Tibial artery (tissue), 4 donors: ENCODE measurements at regions not wholly inside any gene's neighbourhood (a gene's known extent, or its start where the extent isn't known, plus 50 kb on each side); places are given as distances from the start of the nearest gene placed in this dataset.

Experiments
- DNase-seq, 2 donors: peaks; one replicate each; pipeline ENCODE4 v3.0.0-alpha.2; 2019
- H3K27ac ChIP-seq, 2 donors: fragments of 200-600 bp; sonication (generic) in 1 of 2; 1 replicate in 1 of 2; 2 replicates in 1 of 2; pipeline ENCODE4 v1.5.1; 2018 to 2019; ENCODE audit warnings: mild to moderate bottlenecking in 1 of 2
- H3K27me3 ChIP-seq, 2 donors: fragments of 200-600 bp; sonication (generic) in 1 of 2; one replicate each; pipeline versions ENCODE4 v1.5.1 to v1.6.0; 2016 to 2019
- H3K36me3 ChIP-seq, 3 donors: fragments of 200-600 bp; sonication (generic) in 2 of 3; one replicate each; pipeline ENCODE4 v1.5.1; 2016 to 2019; ENCODE audit warnings: mild to moderate bottlenecking in 2 of 3
- H3K4me1 ChIP-seq, 4 donors: fragments of 200-600 bp; sonication (generic) in 2 of 4; 1 replicate in 3 of 4; 2 replicates in 1 of 4; pipeline ENCODE4 v1.5.1; 2016 to 2019
- H3K4me3 ChIP-seq, 2 donors: fragments of 200-600 bp; sonication (generic) in 1 of 2; 1 replicate in 1 of 2; 2 replicates in 1 of 2; pipeline ENCODE4 v1.5.1; 2018 to 2019; ENCODE audit warnings: mild to moderate bottlenecking in 2 of 2
- H3K9me3 ChIP-seq, 3 donors: fragments of 200-600 bp; sonication (generic) in 1 of 3; one replicate each; pipeline ENCODE4 v1.5.1; 2016 to 2019
- intact Hi-C: fragments of 100-400 bp; cut with DNase I; formaldehyde crosslinking; loops from one replicate; pipeline ENCODE4 v1.15.0; 2023; ENCODE audit warnings: low total_unique reads
- TF ChIP-seq, protein P1 (sequence below), 2 experiments: fragments of 200-600 bp in 1 of 2; fragments of 450-650 bp in 1 of 2; IDR thresholded peaks; one replicate each; pipeline ENCODE4 v1.5.1; 2017 to 2019; ENCODE audit warnings: antibody characterized with exemption in 2 of 2, mild to moderate bottlenecking in 1 of 2, moderate library complexity in 1 of 2

DNA sequence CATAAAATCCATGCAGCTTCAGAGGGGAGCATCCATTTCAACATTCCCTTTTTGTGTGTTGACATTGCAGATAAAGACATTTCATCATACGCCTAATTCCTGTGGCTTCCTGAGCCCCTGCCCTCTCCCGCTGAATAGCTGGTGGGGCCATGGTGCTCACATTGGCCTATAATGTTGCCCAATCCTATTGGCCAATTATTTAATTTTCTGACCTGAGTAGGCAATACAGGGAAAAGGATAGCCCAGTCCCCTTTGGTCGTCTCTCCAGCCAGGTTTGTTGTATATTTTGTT is 163.8 kb upstream of the MYCN start:
- Histone ChIP-seq H3K27me3 (peaks cover 0 to 16% of the 10 kb centered on the region in 2 donors), H3K4me3 (no peak overlapping the region), H3K9me3 (no peaks in the 10 kb centered on the region), H3K27ac (no peak overlapping the region), H3K36me3 (no peaks in the 10 kb centered on the region), H3K4me1 (no peaks in the 10 kb centered on the region)
- DNase-seq = no peak
- intact Hi-C loops = no loop called here
- TF ChIP-seq, protein P1, sequence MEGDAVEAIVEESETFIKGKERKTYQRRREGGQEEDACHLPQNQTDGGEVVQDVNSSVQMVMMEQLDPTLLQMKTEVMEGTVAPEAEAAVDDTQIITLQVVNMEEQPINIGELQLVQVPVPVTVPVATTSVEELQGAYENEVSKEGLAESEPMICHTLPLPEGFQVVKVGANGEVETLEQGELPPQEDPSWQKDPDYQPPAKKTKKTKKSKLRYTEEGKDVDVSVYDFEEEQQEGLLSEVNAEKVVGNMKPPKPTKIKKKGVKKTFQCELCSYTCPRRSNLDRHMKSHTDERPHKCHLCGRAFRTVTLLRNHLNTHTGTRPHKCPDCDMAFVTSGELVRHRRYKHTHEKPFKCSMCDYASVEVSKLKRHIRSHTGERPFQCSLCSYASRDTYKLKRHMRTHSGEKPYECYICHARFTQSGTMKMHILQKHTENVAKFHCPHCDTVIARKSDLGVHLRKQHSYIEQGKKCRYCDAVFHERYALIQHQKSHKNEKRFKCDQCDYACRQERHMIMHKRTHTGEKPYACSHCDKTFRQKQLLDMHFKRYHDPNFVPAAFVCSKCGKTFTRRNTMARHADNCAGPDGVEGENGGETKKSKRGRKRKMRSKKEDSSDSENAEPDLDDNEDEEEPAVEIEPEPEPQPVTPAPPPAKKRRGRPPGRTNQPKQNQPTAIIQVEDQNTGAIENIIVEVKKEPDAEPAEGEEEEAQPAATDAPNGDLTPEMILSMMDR (IDR thresholded peaks at IDR 0.05) = no peak

DNA sequence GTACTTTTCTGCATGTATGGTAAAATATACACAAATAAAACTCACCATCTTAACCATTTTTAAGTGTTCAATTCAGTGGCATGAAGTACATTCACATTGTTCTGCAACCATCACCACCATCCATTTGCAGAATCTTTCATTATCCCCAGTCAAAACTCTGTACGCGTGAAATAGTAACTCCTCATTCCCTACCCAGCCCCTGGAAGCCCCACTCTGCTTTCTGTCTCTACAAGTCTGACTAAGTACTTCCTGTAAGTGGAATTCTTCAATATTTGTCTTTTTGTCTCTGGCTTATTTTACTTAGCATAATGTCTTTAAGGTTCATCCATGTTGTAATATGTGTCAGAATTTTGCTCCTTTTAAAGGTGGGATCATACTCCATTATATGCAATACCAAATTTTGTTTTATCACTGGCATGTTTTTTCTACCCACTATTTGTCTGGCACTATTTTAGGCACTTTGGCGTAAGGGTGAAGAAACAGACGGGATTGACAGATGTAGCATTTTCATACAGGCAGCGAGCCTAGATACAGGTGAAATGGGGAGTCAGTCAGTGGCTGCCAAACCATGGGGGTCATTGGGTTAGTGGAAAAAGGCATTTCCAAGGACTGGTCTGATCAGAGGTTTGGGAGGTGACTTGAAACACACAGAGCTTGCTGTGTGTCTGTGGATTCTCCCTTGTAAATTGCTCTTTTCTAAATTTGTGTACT is 163.2 kb upstream of the MYCN start:
- intact Hi-C loops = no loop called here

DNA sequence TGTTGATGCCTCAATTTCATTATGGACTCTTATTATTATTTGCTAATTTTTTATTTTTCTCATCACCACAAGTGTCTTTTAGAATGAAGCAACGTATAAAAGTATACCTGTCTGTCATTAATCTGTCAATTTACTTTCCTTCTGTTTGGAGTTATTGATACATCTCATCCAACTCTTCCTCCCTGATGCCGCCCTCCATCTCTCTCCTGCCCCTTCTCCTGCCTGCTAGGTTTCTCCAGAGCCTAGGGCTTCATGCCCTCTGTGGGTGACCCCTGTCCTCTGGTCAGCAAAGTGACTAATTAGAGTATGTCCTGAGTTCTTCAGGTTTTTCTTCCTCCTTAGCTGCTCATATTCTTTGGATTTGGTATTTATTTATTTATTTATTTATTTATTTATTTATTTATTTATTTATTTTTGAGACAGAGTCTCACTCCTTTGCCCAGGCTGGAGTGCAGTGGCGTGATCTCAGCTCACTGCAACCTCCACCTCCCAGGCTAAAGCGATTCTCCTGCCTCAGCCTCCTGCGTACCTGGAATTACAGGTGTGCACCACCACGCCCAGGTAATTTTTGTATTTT is 162.5 kb upstream of the MYCN start:
- Histone ChIP-seq H3K9me3 (no peaks in the 10 kb centered on the region), H3K36me3 (no peaks in the 10 kb centered on the region), H3K4me1 (no peaks in the 10 kb centered on the region), H3K27me3 (peaks cover 0 to 29% of the 10 kb centered on the region in 2 donors), H3K4me3 (no peak overlapping the region), H3K27ac (no peak overlapping the region)
- no peak for DNase-seq
- TF ChIP-seq, protein P1 (IDR thresholded peaks at IDR 0.05) = no peak
- intact Hi-C loops = no loop called here

More for the DNA sequence above, 163.2 kb upstream of the MYCN start:
- peaks cover 0 to 21% of the 10 kb centered on the region in 2 donors for H3K27me3 ChIP-seq
- H3K27ac ChIP-seq = no peak overlapping the region
- TF ChIP-seq, protein P1 (IDR thresholded peaks at IDR 0.05) = no peak
- H3K4me3 ChIP-seq = no peak overlapping the region
- H3K4me1 ChIP-seq = no peaks in the 10 kb centered on the region
- H3K36me3 ChIP-seq = no peaks in the 10 kb centered on the region
- DNase-seq = no peak
- no peaks in the 10 kb centered on the region for H3K9me3 ChIP-seq

DNA sequence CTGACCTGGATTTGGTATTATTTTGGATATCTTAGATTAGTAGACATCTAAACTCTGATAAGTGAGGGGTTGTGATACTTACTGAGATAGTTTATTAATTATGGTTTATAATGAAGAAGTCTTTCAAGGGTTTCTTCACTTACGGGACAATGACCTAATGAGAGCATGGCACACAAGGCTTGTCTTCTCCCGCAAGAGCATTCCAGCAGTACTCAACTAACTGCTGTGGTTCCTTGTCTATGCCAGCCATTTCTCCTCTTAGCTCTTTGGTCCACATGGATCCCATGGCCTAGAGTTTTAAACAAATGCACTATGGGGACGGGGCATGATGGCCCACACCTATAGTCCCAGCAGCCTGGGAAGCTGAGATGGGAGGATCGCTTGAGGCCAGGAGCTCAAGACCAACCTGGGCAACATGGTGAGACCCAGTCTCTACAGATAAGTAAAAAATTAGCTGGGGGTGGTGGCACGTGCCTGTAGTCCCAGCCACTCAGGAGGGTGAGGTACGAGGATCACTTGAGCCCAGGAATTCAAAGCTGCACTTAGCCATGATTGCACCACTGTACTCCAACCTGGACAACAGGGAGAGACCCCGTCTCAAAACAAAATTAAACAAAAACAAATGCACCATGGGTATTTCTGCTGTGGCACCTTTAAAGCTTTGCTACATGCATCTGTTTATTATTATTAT is 161.7 kb upstream of the MYCN start:
- TF ChIP-seq, protein P1 (IDR thresholded peaks at IDR 0.05) = no peak
- H3K4me3 ChIP-seq = no peak overlapping the region
- intact Hi-C loops = no loop called here
- no peaks in the 10 kb centered on the region for H3K36me3 ChIP-seq
- no peaks in the 10 kb centered on the region for H3K4me1 ChIP-seq
- no peak for DNase-seq
- H3K27ac ChIP-seq = no peak overlapping the region
- peaks cover 0 to 37% of the 10 kb centered on the region in 2 donors for H3K27me3 ChIP-seq
- no peaks in the 10 kb centered on the region for H3K9me3 ChIP-seq

DNA sequence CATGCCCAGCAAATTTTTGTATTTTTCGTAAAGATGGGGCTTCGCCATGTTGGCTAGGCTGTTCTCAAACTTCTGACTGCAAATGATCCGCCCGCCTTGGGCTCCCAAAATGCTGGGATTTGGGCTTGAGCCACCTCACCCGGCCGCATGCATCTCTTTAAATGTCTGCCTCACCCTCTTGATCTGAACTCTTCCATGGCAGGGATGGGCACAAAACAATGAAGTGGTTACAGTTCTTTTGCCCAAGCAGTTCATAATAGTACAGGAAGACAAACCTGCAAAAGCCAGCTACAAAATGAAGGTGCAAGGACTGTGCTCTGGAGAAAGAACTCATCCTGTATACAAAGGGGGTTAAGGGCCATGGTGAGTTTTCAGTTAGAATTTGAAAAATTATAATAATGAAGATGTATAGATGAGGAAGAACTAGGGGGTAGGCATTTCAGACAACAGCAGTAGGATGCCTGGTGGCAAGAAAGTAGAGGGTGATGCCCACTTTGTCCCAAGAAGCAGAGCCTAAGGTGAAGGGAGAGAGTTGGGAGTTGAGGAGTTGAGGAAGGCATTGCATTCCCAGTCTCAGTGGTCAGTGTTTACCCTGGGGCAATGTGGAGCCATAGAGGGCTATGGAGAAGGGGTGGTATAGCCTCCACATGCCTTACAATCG is 160.8 kb upstream of the MYCN start:
- H3K4me3 ChIP-seq = no peak overlapping the region
- H3K27ac ChIP-seq = no peak overlapping the region
- TF ChIP-seq, protein P1 (IDR thresholded peaks at IDR 0.05) = no peak
- peaks cover 0 to 43% of the 10 kb centered on the region in 2 donors for H3K27me3 ChIP-seq
- H3K4me1 ChIP-seq = no peaks in the 10 kb centered on the region
- DNase-seq = no peak
- H3K9me3 ChIP-seq = no peaks in the 10 kb centered on the region
- no peaks in the 10 kb centered on the region for H3K36me3 ChIP-seq
- intact Hi-C loops = no loop called here
